ENCODE measurements at regions not wholly inside any gene's neighbourhood (a gene's known extent, or its start where the extent isn't known, plus 50 kb on each side); places are given as distances from the start of the nearest gene placed in this dataset.

GRCh38 chr4:185890196-185890595 is 78.2 kb upstream of the SORBS2 start:
- no peak for DNase-seq
- CTCF ChIA-PET, result no interaction called here
- POLR2A ChIA-PET, result no interaction called here
- H3K4me1 Mint-ChIP-seq, result peaks cover 3% of the 10 kb centered on the region
- H3K36me3 Mint-ChIP-seq (ENCODE audit: low read depth), result no peaks in the 10 kb centered on the region
- intact Hi-C loops (cut with micrococcal nuclease), result no loop called here
- ATAC-seq (ENCODE audit: low read depth), result no peak
- no peak overlapping the region for H3K4me3 Mint-ChIP-seq
- no peak overlapping the region for H3K27ac Mint-ChIP-seq
- no peak for TF ChIP-seq CTCF (IDR thresholded peaks at IDR 0.05)
- peaks cover 5% of the 10 kb centered on the region for H3K9me3 Mint-ChIP-seq
- peaks cover 9% of the 10 kb centered on the region for H3K27me3 Mint-ChIP-seq

DNA sequence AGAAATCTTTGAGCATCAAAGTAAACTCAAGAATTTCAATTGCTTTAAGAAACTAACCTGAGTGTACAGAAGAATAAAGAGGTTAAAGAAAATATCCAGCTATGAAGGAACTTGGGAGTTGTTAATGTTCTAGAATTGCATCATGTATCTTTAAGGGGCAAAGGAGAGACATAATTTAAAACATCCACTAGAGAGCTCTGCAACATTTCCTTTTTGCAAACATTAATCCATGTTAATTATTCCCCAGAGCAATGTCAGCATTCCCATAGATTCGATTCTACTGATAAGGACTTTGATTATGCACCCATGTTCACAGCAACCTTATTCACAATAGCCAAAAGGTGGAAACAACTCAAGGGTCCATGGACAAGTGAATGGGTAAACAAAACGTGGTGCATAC is 80.2 kb upstream of the SORBS2 start:
- H3K4me1 Mint-ChIP-seq, result peaks cover 4% of the 10 kb centered on the region
- POLR2A ChIA-PET, result no interaction called here
- TF ChIP-seq CTCF (IDR thresholded peaks at IDR 0.05), result no peak
- intact Hi-C loops (cut with micrococcal nuclease), result no loop called here
- peaks cover 5% of the 10 kb centered on the region for H3K9me3 Mint-ChIP-seq
- H3K27me3 Mint-ChIP-seq, result peaks cover 8% of the 10 kb centered on the region
- DNase-seq (no peak), ATAC-seq (ENCODE audit: low read depth) (no peak)
- no peak overlapping the region for H3K27ac Mint-ChIP-seq
- CTCF ChIA-PET, result no interaction called here
- H3K4me3 Mint-ChIP-seq, result no peak overlapping the region
- no peaks in the 10 kb centered on the region for H3K36me3 Mint-ChIP-seq (ENCODE audit: low read depth)

GRCh38 chr4:185893500-185893899 is 81.5 kb upstream of the SORBS2 start:
- Mint-ChIP-seq H3K4me3 (no peak overlapping the region), H3K27ac (no peak overlapping the region), H3K4me1 (peaks cover 3% of the 10 kb centered on the region), H3K36me3 (ENCODE audit: low read depth) (no peaks in the 10 kb centered on the region), H3K27me3 (peaks cover 13% of the 10 kb centered on the region), H3K9me3 (peaks cover 1% of the 10 kb centered on the region)
- TF ChIP-seq CTCF (IDR thresholded peaks at IDR 0.05), result no peak
- CTCF ChIA-PET, result no interaction called here
- DNase-seq (no peak), ATAC-seq (ENCODE audit: low read depth) (no peak)
- POLR2A ChIA-PET, result no interaction called here
- intact Hi-C loops (cut with micrococcal nuclease), result no loop called here

GRCh38 chr4:185894481-185894880 is 82.5 kb upstream of the SORBS2 start:
- no peak for DNase-seq
- no peak for ATAC-seq (ENCODE audit: low read depth)
- no peaks in the 10 kb centered on the region for H3K36me3 Mint-ChIP-seq (ENCODE audit: low read depth)
- peaks cover 11% of the 10 kb centered on the region for H3K27me3 Mint-ChIP-seq
- ChIA-PET CTCF (no interaction called here), POLR2A (no interaction called here)
- H3K4me3 Mint-ChIP-seq, result no peak overlapping the region
- H3K4me1 Mint-ChIP-seq, result peaks cover 3% of the 10 kb centered on the region
- TF ChIP-seq CTCF (IDR thresholded peaks at IDR 0.05), result no peak
- H3K9me3 Mint-ChIP-seq, result no peaks in the 10 kb centered on the region
- H3K27ac Mint-ChIP-seq, result no peak overlapping the region
- intact Hi-C loops (cut with micrococcal nuclease), result no loop called here

DNA sequence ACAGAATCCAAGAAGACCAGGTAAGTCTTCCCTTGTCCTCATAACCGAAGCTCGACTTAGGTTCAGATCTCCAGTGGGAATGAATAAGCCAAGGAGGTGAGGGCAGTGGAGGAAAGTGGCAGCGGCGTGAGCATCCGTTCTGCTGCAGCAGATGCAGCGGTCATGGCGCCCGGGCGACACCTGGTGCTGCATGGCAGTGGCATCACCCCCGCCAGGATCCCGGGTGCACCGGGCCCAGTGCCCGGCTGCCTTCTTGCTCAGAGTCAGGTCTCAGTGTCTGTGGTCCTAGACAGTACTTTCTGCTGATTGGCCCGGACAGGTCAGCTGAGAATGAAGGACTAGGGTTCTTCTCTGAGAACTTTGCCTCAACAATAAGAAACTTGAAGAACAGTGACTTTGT is 83.4 kb upstream of the SORBS2 start:
- H3K4me1 Mint-ChIP-seq, result peaks cover 3% of the 10 kb centered on the region

More for the DNA sequence above, 83.4 kb upstream of the SORBS2 start:
- Mint-ChIP-seq H3K36me3 (ENCODE audit: low read depth) (no peaks in the 10 kb centered on the region), H3K9me3 (no peaks in the 10 kb centered on the region), H3K4me3 (no peak overlapping the region), H3K27ac (no peak overlapping the region), H3K27me3 (peaks cover 9% of the 10 kb centered on the region)
- intact Hi-C loops (cut with micrococcal nuclease), result no loop called here
- ATAC-seq (ENCODE audit: low read depth), result no peak
- no peak for TF ChIP-seq CTCF (IDR thresholded peaks at IDR 0.05)
- CTCF ChIA-PET, result no interaction called here
- POLR2A ChIA-PET, result no interaction called here
- no peak for DNase-seq

All from activated B cell treated with CpG ODN at 0.5 μM for 24 hours (primary cell).